HS-27A (cell line): ENCODE measurements at regions not wholly inside any gene's neighbourhood (a gene's known extent, or its start where the extent isn't known, plus 50 kb on each side); places are given as distances from the start of the nearest gene placed in this dataset.
"Not testable (repeated sequence)": the region's sequence is repeated elsewhere in the genome, so short reads cannot be mapped to it uniquely, and the experiment has no call there.

Experiments used
- DNase-seq: peaks from one replicate; pipeline ENCODE4 v3.0.0-alpha.2; 2012; ENCODE audit warnings: low read depth, missing footprints

GRCh38 chr18:10249270-10249669 is 205.2 kb upstream of the APCDD1 start:
- DNase-seq = no peak

DNA sequence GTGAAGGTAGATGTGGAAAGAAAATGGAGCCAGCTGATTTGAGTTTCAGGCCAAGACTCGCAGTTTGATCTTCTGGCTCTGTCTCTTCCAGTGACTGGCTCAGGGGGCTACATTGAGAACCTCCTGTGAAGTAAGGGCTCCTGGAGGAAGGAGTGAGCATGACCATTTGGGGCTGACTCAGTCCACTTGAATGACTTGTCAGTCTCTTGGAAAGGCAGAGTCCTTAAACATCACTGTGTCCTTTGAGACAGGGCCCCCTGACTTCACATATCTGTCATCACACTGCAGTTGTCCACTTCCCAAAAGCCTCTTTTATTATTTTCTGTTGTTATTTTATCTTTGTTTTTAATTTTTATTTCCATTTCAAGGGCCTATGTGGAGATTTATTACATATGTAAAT is 204.6 kb upstream of the APCDD1 start:
- no peak for DNase-seq

DNA sequence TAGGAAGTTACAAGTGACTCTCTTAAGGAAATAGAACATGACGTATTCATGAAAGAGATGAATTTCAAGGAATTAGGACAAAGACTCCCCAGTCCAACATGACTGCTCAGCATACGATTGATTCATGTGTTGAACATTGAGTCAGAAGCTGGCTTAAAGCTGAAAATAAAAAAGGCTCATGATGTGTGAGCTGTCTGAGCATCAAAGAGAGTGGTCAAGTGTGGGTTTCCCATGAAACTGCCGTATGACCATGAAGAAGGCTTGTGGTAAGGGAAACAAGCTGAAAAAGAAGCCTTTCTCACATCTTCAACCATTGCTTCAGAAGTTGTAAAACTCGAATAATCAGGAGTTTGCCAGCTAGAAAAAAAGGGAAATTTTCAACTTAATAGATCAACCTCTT is 201.9 kb upstream of the APCDD1 start:
- no peak for DNase-seq

DNA sequence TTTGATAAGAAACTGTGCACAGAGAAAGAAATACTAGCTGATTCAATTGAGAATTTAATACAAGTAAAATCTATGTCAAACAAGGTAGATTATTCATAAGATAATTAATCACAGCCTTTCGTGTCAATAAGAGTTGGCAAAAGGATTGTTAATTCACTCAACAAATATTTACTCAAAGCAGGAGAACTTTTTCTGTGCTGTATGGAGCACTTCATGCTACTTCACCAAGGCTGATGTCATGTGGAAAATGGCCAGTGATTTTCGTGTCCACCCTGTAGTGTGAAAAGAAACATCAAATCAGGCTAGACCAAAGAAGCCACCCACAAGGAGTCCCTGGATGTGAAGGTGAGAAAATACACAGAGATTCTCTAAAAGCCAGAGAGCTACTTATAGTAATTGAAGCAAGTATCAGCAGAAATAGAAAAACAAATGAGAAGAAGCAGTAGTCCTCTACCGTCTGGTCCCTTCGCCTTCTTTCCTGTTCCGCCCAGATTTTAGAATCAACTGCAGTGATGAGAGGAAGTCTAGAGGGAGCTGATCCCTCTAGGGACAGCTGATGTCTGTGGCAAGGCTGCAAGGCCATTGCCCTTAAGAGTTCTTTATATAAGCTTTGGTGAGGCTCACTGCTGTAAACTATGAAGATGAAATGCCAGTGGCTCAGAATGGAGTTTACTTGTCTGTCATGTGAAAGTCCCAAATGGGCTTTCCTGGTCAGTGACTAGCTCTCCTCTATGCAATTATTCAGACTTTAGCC is 201.3 kb upstream of the APCDD1 start:
- no peak for DNase-seq

DNA sequence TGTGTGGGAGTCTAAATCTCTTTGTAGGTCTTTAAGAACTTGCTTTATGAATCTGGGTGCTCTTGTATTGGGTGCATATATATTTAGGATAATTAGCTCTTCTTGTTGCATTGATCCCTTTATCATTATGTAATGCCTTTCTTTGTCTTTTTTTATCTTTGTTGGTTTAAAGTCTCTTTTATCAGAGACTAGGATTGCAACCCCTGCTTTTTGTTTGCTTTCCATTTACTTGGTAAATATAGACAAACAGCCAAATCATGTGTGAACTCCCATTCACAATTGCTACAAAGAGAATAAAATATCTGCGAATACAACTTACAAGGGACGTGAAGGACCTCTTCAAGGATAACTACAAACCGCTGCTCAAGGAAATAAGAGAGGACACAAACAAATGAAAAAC is 198.2 kb upstream of the APCDD1 start:
- not testable (repeated sequence) for DNase-seq

DNA sequence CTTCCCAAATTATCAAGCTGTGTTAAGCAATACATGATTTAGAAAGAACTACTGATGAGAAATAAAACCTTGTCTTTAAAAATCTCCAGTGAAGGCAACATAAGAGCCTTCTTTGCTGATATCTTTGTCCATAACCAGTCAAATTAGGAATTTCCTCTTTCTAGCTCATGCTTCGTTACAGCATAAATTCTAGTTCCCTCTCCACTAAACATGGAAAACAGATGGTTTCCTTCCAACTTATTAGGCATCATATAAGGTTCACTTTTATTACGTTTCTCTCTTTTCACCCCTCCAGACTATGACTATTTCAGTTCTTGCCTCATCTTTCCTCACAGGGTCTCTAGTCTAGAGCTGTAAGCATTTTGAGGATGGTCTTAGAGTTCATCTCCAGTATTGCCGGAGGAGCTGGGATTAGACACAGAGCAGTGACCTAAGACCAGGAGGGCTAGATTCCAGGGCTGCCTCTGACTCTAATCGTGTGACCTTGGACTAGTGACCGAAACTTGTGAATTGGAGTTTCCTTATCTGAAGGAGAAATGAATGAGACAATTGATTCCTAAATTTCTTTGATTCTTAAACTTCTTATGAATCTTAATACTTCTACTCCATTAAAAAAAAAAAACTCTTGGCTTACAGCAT is 195.5 kb upstream of the APCDD1 start:
- no peak for DNase-seq

- DNase-seq = no peak
Measured at GRCh38 chr18:10259901-10260300, 194.5 kb upstream of the APCDD1 start.

- DNase-seq = no peak
Measured at GRCh38 chr18:10261344-10262276, 192.8 kb upstream of the APCDD1 start.

- no peak for DNase-seq
Measured at GRCh38 chr18:10262566-10262965, 191.9 kb upstream of the APCDD1 start.

DNA sequence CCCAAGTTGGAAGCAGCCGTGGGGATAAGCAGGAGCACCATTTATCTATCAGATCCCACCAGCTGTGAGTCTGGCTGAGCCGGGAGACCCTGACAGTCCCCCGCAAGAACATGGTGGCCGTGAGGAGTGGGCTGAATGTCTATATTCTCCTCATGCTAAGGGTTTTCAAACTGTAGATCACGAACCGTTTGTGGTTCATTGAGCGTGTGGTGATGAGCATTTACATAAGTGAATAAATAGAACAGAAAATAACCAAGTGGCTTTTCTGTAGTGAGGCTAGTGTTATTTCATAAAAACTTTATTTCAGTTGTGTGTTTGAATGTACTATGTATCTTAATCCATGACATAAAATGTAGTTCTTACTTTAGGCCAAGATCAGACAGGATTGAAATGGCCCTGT is 190.2 kb upstream of the APCDD1 start:
- no peak for DNase-seq

GRCh38 chr18:10265560-10266333 is 188.7 kb upstream of the APCDD1 start:
- no peak for DNase-seq

GRCh38 chr18:10266334-10266590 is 188.2 kb upstream of the APCDD1 start:
- no peak for DNase-seq

GRCh38 chr18:10269261-10269660 is 185.2 kb upstream of the APCDD1 start:
- DNase-seq = no peak

DNA sequence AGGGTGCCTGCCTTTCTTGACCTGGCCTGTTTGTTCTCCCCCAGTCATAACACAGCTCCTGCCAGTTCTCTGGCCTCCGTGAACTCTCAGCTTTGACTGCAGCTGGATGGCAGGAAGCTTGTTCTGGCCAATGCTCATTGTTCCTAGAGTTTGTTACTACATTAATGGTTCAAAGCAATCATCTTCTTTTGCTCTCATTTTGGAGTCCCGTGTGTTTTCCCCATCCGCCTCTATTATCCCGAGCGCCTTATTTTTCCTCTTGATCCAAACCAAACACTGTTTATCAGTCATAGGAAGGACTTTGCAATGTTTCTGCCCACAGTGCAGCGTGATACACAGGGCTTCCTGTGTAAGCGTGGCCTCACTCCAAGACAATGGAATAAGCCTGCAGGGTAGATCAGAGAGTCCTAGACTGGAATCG is 184.3 kb upstream of the APCDD1 start:
- DNase-seq = no peak

DNA sequence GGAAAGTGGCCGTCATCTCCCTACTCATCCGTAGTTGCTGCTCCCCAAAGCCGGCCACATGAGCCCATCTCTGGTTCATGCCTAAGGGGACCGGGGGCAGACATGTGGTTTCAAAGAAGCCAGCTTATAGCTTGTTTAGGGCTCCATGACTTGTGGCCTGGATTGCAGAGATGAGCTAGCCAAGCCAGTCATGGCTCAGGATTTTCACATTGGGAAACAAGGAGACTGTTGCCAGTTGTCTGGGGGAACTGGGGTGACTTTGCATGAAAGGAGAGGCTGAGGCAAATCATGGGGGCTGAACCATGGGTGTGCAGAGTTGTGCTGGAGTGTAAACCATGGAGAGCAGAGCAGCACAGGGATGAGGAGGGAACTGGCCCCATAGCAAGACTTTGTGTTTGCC is 183.0 kb upstream of the APCDD1 start:
- no peak for DNase-seq

DNA sequence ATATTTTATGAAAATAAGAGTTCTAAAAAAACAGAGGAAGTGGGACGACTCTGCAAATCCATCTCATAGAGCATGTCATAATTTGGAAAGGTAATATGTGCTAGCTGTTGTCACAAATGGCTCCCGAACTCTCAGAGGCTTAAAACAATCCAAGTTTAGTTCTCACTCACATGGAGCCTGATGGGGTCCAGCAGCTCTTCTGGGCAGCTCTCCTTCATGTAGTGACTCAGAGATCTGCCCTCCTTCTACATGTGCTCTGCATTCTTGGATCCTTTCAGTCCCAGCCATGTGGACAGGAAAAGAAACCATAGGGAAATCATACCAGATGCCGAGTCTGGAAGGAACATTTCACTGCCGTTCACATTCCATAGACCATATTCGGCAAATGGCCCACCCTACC is 180.1 kb upstream of the APCDD1 start:
- no peak for DNase-seq

DNA sequence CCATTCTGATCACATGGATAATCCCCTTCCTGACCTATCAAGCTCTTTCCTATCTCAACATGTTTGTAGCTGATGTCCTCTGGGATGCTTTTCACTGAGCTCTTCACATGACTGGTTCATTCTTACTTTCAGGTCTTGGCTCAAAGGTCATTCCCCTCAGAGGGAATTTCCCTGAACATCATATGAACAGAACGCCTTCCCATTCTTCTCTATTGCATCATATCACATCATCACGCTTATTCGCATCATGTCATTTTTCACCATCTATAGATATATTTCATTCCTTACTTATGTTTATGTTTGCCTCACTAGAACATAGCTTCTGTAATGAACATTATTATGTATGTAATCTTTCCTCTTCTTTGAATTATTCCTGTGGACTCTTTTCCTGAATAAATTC is 178.9 kb upstream of the APCDD1 start:
- no peak for DNase-seq

GRCh38 chr18:10278265-10278664 is 176.2 kb upstream of the APCDD1 start:
- DNase-seq = no peak

DNA sequence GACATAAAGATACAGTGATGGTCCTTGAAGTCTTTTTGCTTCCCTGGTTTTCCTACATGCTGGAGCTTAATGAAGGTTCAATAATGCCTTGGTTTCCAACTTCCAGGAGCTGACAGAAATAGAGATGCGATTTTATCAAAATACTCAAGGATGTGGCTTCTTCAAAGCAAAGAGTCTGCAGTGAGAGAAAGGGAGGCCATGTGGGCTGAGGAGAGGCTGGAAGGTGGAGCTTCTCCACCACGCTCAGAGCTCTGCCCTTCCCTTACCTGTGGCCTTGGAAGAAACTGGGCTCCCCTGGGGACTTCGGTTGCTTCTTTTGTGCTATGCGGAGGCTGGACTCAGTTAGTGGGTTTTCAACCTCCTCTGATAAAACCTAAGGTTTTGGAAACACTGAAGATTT is 175.0 kb upstream of the APCDD1 start:
- no peak for DNase-seq

- DNase-seq = no peak
Measured at GRCh38 chr18:10279905-10280644, 174.4 kb upstream of the APCDD1 start.

DNA sequence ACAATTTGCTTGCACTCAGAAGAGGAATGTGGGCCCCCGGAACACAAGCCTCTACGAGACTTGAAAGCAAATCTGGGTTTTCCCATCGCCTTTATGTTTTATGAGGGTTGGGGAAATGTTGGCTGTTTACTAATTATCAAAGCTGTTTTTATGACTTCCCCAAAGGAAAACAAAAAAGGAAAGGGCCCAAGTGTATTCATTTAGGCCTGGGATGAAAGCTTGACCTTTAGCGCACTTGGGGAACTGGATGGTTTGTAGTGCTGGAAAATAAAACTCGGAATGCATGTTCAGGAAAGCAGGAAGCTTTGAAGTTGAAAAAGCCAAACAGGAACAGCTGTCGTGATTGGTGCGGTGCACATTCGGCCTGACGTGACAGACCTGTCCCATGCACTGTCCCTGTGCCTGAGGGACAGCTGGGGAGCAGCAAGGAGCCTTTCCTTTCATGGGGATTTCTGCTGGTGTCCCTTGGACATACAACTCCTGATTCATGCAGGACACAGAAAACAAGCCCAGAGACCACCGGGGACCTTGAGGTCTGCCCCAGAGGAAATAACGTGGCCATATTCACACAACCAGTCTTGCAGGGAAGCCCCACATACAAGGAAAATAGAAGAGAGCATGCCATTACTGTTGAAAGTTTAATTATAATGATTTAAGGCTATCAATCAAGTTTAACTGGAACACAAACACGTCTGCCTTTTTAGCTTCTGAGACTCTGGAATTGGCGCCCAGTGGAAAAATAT is 169.7 kb upstream of the APCDD1 start:
- DNase-seq = no peak
